ENCODE measurements at regions not wholly inside any gene's neighbourhood (a gene's known extent, or its start where the extent isn't known, plus 50 kb on each side); places are given as distances from the start of the nearest gene placed in this dataset.
"Not testable (repeated sequence)": the region's sequence is repeated elsewhere in the genome, so short reads cannot be mapped to it uniquely, and the experiment has no call there.

- Histone ChIP-seq H3K9ac (ENCODE audit: low read length) (no peak overlapping the region), H3K27ac (ENCODE audit: low read length) (no peak overlapping the region), H3K4me3 (ENCODE audit: low read length) (no peak overlapping the region)
Measured at GRCh38 chr6:43933148-43933885, 163.3 kb downstream of the VEGFA start.

GRCh38 chr6:43932259-43933147, 162.5 kb downstream of the VEGFA start:
- Histone ChIP-seq H3K9ac (ENCODE audit: low read length) (no peak overlapping the region), H3K36me3 (ENCODE audit: control insufficient read depth, low read depth, low read length) (no peaks in the 10 kb centered on the region), H3K4me1 (ENCODE audit: control insufficient read depth, low read depth, low read length) (no peaks in the 10 kb centered on the region), H3K27me3 (ENCODE audit: control insufficient read depth, insufficient read depth, low read length) (no peaks in the 10 kb centered on the region), H3K27ac (ENCODE audit: low read length) (no peak overlapping the region), H3K9me3 (ENCODE audit: control insufficient read depth, low read depth, low read length) (no peaks in the 10 kb centered on the region), H3K4me3 (ENCODE audit: low read length) (no peak overlapping the region)

More at GRCh38 chr6:43933148-43933885, 163.3 kb downstream of the VEGFA start:
- no peaks in the 10 kb centered on the region for H3K36me3 ChIP-seq (ENCODE audit: control insufficient read depth, low read depth, low read length)
- H3K27me3 ChIP-seq (ENCODE audit: control insufficient read depth, insufficient read depth, low read length), result no peaks in the 10 kb centered on the region
- H3K4me1 ChIP-seq (ENCODE audit: control insufficient read depth, low read depth, low read length), result no peaks in the 10 kb centered on the region
- H3K9me3 ChIP-seq (ENCODE audit: control insufficient read depth, low read depth, low read length), result no peaks in the 10 kb centered on the region

GRCh38 chr6:43931201-43931600, 161.2 kb downstream of the VEGFA start:
- Histone ChIP-seq H3K27me3 (ENCODE audit: control insufficient read depth, insufficient read depth, low read length) (no peaks in the 10 kb centered on the region), H3K27ac (ENCODE audit: low read length) (no peak overlapping the region), H3K9me3 (ENCODE audit: control insufficient read depth, low read depth, low read length) (no peaks in the 10 kb centered on the region), H3K36me3 (ENCODE audit: control insufficient read depth, low read depth, low read length) (no peaks in the 10 kb centered on the region), H3K4me1 (ENCODE audit: control insufficient read depth, low read depth, low read length) (peaks cover 10% of the 10 kb centered on the region), H3K4me3 (ENCODE audit: low read length) (no peak overlapping the region), H3K9ac (ENCODE audit: low read length) (no peak overlapping the region)

- Histone ChIP-seq H3K36me3 (ENCODE audit: control insufficient read depth, low read depth, low read length) (no peaks in the 10 kb centered on the region), H3K9me3 (ENCODE audit: control insufficient read depth, low read depth, low read length) (no peaks in the 10 kb centered on the region), H3K4me3 (ENCODE audit: low read length) (no peak overlapping the region), H3K27ac (ENCODE audit: low read length) (no peak overlapping the region), H3K27me3 (ENCODE audit: control insufficient read depth, insufficient read depth, low read length) (no peaks in the 10 kb centered on the region), H3K4me1 (ENCODE audit: control insufficient read depth, low read depth, low read length) (peaks cover 10% of the 10 kb centered on the region), H3K9ac (ENCODE audit: low read length) (no peak overlapping the region)
Measured at GRCh38 chr6:43930440-43931154, 160.6 kb downstream of the VEGFA start.

- H3K27ac ChIP-seq (ENCODE audit: low read length), result no peak overlapping the region
- no peak overlapping the region for H3K4me3 ChIP-seq (ENCODE audit: low read length)
- H3K4me1 ChIP-seq (ENCODE audit: control insufficient read depth, low read depth, low read length), result peaks cover 10% of the 10 kb centered on the region
- no peak overlapping the region for H3K9ac ChIP-seq (ENCODE audit: low read length)
- no peaks in the 10 kb centered on the region for H3K36me3 ChIP-seq (ENCODE audit: control insufficient read depth, low read depth, low read length)
- H3K27me3 ChIP-seq (ENCODE audit: control insufficient read depth, insufficient read depth, low read length), result no peaks in the 10 kb centered on the region
- no peaks in the 10 kb centered on the region for H3K9me3 ChIP-seq (ENCODE audit: control insufficient read depth, low read depth, low read length)
Measured at GRCh38 chr6:43929511-43929910, 159.5 kb downstream of the VEGFA start.

GRCh38 chr6:43927532-43928210, 157.7 kb downstream of the VEGFA start:
- Histone ChIP-seq H3K27ac (ENCODE audit: low read length) (no peak overlapping the region), H3K4me1 (ENCODE audit: control insufficient read depth, low read depth, low read length) (peaks cover 10% of the 10 kb centered on the region), H3K27me3 (ENCODE audit: control insufficient read depth, insufficient read depth, low read length) (no peaks in the 10 kb centered on the region), H3K9ac (ENCODE audit: low read length) (no peak overlapping the region), H3K9me3 (ENCODE audit: control insufficient read depth, low read depth, low read length) (no peaks in the 10 kb centered on the region), H3K36me3 (ENCODE audit: control insufficient read depth, low read depth, low read length) (no peaks in the 10 kb centered on the region), H3K4me3 (ENCODE audit: low read length) (no peak overlapping the region)

- Histone ChIP-seq H3K4me1 (ENCODE audit: control insufficient read depth, low read depth, low read length) (peaks cover 10% of the 10 kb centered on the region), H3K27ac (ENCODE audit: low read length) (peak overlapping the region; percentile 49), H3K9me3 (ENCODE audit: control insufficient read depth, low read depth, low read length) (no peaks in the 10 kb centered on the region), H3K9ac (ENCODE audit: low read length) (peak overlapping the region; percentile 69), H3K36me3 (ENCODE audit: control insufficient read depth, low read depth, low read length) (no peaks in the 10 kb centered on the region), H3K4me3 (ENCODE audit: low read length) (no peak overlapping the region), H3K27me3 (ENCODE audit: control insufficient read depth, insufficient read depth, low read length) (no peaks in the 10 kb centered on the region)
Measured at GRCh38 chr6:43926634-43927531, 156.9 kb downstream of the VEGFA start.

GRCh38 chr6:43925636-43926139, 155.7 kb downstream of the VEGFA start:
- not testable (repeated sequence) for H3K9ac ChIP-seq (ENCODE audit: low read length); H3K9me3 ChIP-seq (ENCODE audit: control insufficient read depth, low read depth, low read length); H3K4me3 ChIP-seq (ENCODE audit: low read length); H3K27ac ChIP-seq (ENCODE audit: low read length); H3K36me3 ChIP-seq (ENCODE audit: control insufficient read depth, low read depth, low read length); H3K27me3 ChIP-seq (ENCODE audit: control insufficient read depth, insufficient read depth, low read length)
- peaks cover 10% of the 10 kb centered on the region for H3K4me1 ChIP-seq (ENCODE audit: control insufficient read depth, low read depth, low read length)

GRCh38 chr6:43924222-43924702, 154.3 kb downstream of the VEGFA start:
- no peaks in the 10 kb centered on the region for H3K36me3 ChIP-seq (ENCODE audit: control insufficient read depth, low read depth, low read length)
- H3K27ac ChIP-seq (ENCODE audit: low read length), result no peak overlapping the region
- no peaks in the 10 kb centered on the region for H3K27me3 ChIP-seq (ENCODE audit: control insufficient read depth, insufficient read depth, low read length)
- no peaks in the 10 kb centered on the region for H3K9me3 ChIP-seq (ENCODE audit: control insufficient read depth, low read depth, low read length)
- no peak overlapping the region for H3K4me3 ChIP-seq (ENCODE audit: low read length)
- H3K4me1 ChIP-seq (ENCODE audit: control insufficient read depth, low read depth, low read length), result peaks cover 10% of the 10 kb centered on the region
- no peak overlapping the region for H3K9ac ChIP-seq (ENCODE audit: low read length)
